Ascending aorta (tissue), 2 donors: ENCODE measurements at regions not wholly inside any gene's neighbourhood (a gene's known extent, or its start where the extent isn't known, plus 50 kb on each side); places are given as distances from the start of the nearest gene placed in this dataset.

Experiments
- DNase-seq, 2 donors: peaks; one replicate each; pipeline ENCODE4 v3.0.0-alpha.2; 2019; ENCODE audit warnings: low spot score in 2 of 2
- H3K27ac ChIP-seq, 2 donors: fragments of 200-600 bp; sonication (generic); one replicate each; pipeline ENCODE4 v1.5.1; 2016 to 2017; ENCODE audit warnings: mild to moderate bottlenecking in 1 of 2
- H3K27me3 ChIP-seq: fragments of 200-600 bp; sonication (generic); one replicate; pipeline ENCODE4 v1.5.1; 2017
- H3K36me3 ChIP-seq, 2 donors: fragments of 200-600 bp; sonication (generic); one replicate each; pipeline ENCODE4 v1.5.1; 2016
- H3K4me1 ChIP-seq, 2 donors: fragments of 200-600 bp; sonication (generic); one replicate each; pipeline ENCODE4 v1.5.1; 2016 to 2017; ENCODE audit warnings: mild to moderate bottlenecking in 1 of 2
- H3K4me3 ChIP-seq, 2 donors: fragments of 200-600 bp; sonication (generic); one replicate each; pipeline ENCODE4 v1.5.1; 2016 to 2017; ENCODE audit warnings: mild to moderate bottlenecking in 1 of 2
- H3K9me3 ChIP-seq, 2 donors: fragments of 200-600 bp; sonication (generic); one replicate each; pipeline ENCODE4 v1.5.1; 2016
- intact Hi-C: fragments of 100-400 bp; cut with DNase I; formaldehyde crosslinking; loops from one replicate; pipeline ENCODE4 v1.15.1; 2023
- TF ChIP-seq, protein P1 (sequence below), 3 experiments: fragments of 200-600 bp in 2 of 3; fragments of 450-650 bp in 1 of 3; sonication (generic) in 2 of 3; IDR thresholded peaks; one replicate each; pipeline ENCODE4 v1.5.1; 2016 to 2019; ENCODE audit warnings: antibody characterized with exemption in 3 of 3, mild to moderate bottlenecking in 1 of 3, moderate library complexity in 1 of 3

DNA sequence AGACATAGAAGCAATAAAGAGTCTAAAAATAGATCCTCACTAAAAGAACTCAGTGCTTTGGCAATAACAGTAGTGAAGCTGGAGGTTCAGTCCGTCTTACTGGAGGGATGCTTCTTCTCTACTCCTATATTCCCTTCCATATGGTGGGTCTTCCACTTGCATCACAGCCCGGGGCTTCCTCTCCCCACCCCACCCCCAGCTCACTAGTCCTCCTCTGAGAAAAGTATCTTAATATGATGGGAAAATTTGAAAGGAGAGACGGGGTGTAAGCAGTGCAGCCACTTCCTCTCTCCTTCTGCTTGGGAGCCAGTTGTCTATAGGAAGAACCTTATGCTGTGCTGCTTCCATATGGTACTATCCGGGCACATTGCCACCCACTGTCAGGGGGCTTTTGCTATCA lies 57.2 kb upstream of the SPOPL start:
- TF ChIP-seq, protein P1, sequence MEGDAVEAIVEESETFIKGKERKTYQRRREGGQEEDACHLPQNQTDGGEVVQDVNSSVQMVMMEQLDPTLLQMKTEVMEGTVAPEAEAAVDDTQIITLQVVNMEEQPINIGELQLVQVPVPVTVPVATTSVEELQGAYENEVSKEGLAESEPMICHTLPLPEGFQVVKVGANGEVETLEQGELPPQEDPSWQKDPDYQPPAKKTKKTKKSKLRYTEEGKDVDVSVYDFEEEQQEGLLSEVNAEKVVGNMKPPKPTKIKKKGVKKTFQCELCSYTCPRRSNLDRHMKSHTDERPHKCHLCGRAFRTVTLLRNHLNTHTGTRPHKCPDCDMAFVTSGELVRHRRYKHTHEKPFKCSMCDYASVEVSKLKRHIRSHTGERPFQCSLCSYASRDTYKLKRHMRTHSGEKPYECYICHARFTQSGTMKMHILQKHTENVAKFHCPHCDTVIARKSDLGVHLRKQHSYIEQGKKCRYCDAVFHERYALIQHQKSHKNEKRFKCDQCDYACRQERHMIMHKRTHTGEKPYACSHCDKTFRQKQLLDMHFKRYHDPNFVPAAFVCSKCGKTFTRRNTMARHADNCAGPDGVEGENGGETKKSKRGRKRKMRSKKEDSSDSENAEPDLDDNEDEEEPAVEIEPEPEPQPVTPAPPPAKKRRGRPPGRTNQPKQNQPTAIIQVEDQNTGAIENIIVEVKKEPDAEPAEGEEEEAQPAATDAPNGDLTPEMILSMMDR (IDR thresholded peaks at IDR 0.05): no peak
- Histone ChIP-seq H3K36me3 (no peaks in the 10 kb centered on the region), H3K9me3 (no peaks in the 10 kb centered on the region), H3K27me3 (no peaks in the 10 kb centered on the region), H3K4me3 (no peak overlapping the region), H3K27ac (no peak overlapping the region), H3K4me1 (no peaks in the 10 kb centered on the region)
- intact Hi-C loops: no loop called here
- DNase-seq: no peak

DNA sequence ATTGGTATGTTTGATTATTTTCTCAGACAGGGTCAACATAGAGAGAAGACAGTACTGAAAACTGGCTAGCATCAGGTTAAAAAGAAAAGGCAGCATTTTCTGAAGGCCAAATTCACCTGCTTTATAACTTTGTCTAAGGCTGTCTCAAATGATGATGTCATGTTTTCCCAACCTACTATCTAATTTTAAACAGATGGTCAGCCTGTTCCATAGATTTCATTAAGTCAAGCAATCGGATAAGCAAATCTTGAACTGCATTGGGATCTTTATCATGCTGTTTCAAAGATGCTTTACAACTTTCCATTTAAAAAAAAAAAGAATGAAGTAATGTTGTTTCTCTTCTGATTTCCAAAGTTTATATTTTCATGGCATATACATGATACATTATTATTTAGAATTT lies 56.3 kb upstream of the SPOPL start:
- no peaks in the 10 kb centered on the region for H3K36me3 ChIP-seq
- intact Hi-C loops: no loop called here

DNA sequence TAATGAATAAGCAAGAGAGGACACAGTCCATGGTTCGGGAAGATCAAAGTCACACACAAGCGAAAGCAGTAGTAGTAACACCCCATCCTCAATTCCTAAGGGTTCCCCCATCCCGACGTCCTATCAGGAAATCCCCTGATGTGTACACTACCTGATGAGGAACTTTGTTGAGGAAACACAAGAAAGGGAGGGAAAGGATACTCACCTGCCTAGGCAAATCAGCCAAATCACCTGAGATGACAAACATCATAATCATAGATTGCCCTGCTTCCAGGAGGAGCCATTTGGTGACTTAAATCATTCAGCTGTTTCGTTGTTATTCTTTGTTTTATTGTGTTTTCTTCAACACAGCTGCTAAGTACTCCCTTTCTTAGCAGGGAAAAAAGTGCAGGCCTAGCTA lies 55.5 kb upstream of the SPOPL start:
- TF ChIP-seq, protein P1 (IDR thresholded peaks at IDR 0.05): no peak
- no peak overlapping the region for H3K27ac ChIP-seq
- intact Hi-C loops: no loop called here

More for the DNA sequence above, 56.3 kb upstream of the SPOPL start:
- no peak overlapping the region for H3K27ac ChIP-seq
- no peak for DNase-seq
- H3K27me3 ChIP-seq: no peaks in the 10 kb centered on the region
- H3K4me1 ChIP-seq: no peaks in the 10 kb centered on the region
- no peak overlapping the region for H3K4me3 ChIP-seq
- TF ChIP-seq, protein P1 (IDR thresholded peaks at IDR 0.05): no peak
- no peaks in the 10 kb centered on the region for H3K9me3 ChIP-seq

DNA sequence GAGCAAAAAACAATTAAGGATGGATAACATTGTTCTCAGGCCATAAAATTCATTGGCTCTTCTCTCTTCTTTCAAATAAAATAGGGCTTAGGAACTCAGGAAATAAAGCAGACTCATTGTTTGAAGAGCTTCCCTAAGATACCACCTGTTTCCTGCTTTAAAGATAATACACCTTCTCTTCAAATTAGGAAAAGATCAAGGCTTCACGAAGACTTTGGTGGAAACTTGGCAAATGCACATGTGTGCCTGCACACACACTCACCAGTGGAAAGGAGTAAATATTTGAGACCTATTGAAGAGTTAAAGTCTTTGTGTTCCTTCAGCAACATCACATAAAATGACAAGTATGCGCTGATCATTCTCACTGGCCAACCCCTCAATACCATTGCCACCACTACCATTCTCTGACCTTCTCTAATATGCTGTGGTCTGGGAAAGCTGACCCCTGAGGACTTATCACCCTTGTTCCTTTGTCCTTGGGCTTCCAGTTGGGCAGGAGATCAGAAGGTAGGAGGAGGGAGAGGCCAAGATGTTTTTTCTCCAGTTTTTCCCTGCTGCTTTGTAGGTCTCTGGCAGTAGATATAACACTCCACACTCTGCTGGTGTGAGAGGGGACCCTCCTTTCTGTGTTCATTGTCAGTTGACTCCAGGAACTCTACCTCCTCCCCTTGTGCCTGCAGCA lies 53.5 kb upstream of the SPOPL start:
- no peaks in the 10 kb centered on the region for H3K9me3 ChIP-seq
- intact Hi-C loops: no loop called here
- TF ChIP-seq, protein P1 (IDR thresholded peaks at IDR 0.05): no peak
- H3K27me3 ChIP-seq: no peaks in the 10 kb centered on the region
- no peaks in the 10 kb centered on the region for H3K36me3 ChIP-seq
- DNase-seq: no peak
- H3K4me1 ChIP-seq: no peaks in the 10 kb centered on the region
- H3K27ac ChIP-seq: no peak overlapping the region
- H3K4me3 ChIP-seq: no peak overlapping the region

More for the DNA sequence above, 55.5 kb upstream of the SPOPL start:
- Histone ChIP-seq H3K27me3 (no peaks in the 10 kb centered on the region), H3K36me3 (no peaks in the 10 kb centered on the region), H3K4me3 (no peak overlapping the region), H3K9me3 (no peaks in the 10 kb centered on the region), H3K4me1 (no peaks in the 10 kb centered on the region)
- no peak for DNase-seq
